Mesothelial cell of epicardium (in vitro differentiated cells): ENCODE measurements at regions not wholly inside any gene's neighbourhood (a gene's known extent, or its start where the extent isn't known, plus 50 kb on each side); places are given as distances from the start of the nearest gene placed in this dataset.

Experiments
- DNase-seq, 2 experiments: peaks; one replicate each; pipeline ENCODE4 v3.0.0; 2021; ENCODE audit warnings: low spot score in 2 of 2; ENCODE audit not compliant: unreplicated experiment in 2 of 2
- H3K27ac Mint-ChIP-seq: 2 replicates; pipeline ENCODE4 v1.8.0; 2021; ENCODE audit warnings: mixed read lengths
- H3K27me3 Mint-ChIP-seq: 2 replicates; pipeline ENCODE4 v1.8.0; 2021; ENCODE audit warnings: low read depth, mixed read lengths
- H3K36me3 Mint-ChIP-seq: 2 replicates; pipeline ENCODE4 v1.8.0; 2021; ENCODE audit warnings: mixed read lengths
- H3K4me1 Mint-ChIP-seq: 2 replicates; pipeline ENCODE4 v1.8.0; 2021; ENCODE audit warnings: mixed read lengths
- H3K4me3 Mint-ChIP-seq: 2 replicates; pipeline ENCODE4 v1.8.0; 2021; ENCODE audit warnings: mild to moderate bottlenecking, moderate library complexity, mixed read lengths
- H3K9me3 Mint-ChIP-seq: 2 replicates; pipeline ENCODE4 v1.8.0; 2021; ENCODE audit warnings: mixed read lengths
- CTCF ChIP-seq: fragments of 200-600 bp; sonication (generic); IDR thresholded peaks from one replicate; pipeline ENCODE4 v1.5.0; 2021; ENCODE audit warnings: antibody characterized with exemption; ENCODE audit not compliant: unreplicated experiment

GRCh38 chr1:29830916-29831315, 594.6 kb downstream of the PTPRU start:
- Mint-ChIP-seq H3K36me3 (no peaks in the 10 kb centered on the region), H3K27ac (no peak overlapping the region), H3K4me3 (no peak overlapping the region), H3K4me1 (no peaks in the 10 kb centered on the region), H3K27me3 (peaks cover 36% of the 10 kb centered on the region), H3K9me3 (no peaks in the 10 kb centered on the region)
- no peak for DNase-seq
- no peak for TF ChIP-seq CTCF

GRCh38 chr1:29830383-29830782, 594.1 kb downstream of the PTPRU start:
- TF ChIP-seq CTCF = no peak
- Mint-ChIP-seq H3K27me3 (peaks cover 35% of the 10 kb centered on the region), H3K4me1 (no peaks in the 10 kb centered on the region), H3K9me3 (no peaks in the 10 kb centered on the region), H3K4me3 (no peak overlapping the region), H3K27ac (no peak overlapping the region), H3K36me3 (no peaks in the 10 kb centered on the region)
- no peak for DNase-seq

GRCh38 chr1:29829448-29830344, 593.4 kb downstream of the PTPRU start:
- H3K27me3 Mint-ChIP-seq = peaks cover 35% of the 10 kb centered on the region
- DNase-seq = no peak
- no peak for TF ChIP-seq CTCF
- no peaks in the 10 kb centered on the region for H3K36me3 Mint-ChIP-seq
- no peak overlapping the region for H3K4me3 Mint-ChIP-seq
- H3K9me3 Mint-ChIP-seq = no peaks in the 10 kb centered on the region
- H3K4me1 Mint-ChIP-seq = no peaks in the 10 kb centered on the region
- no peak overlapping the region for H3K27ac Mint-ChIP-seq

- no peaks in the 10 kb centered on the region for H3K4me1 Mint-ChIP-seq
- no peaks in the 10 kb centered on the region for H3K9me3 Mint-ChIP-seq
- no peak for DNase-seq
- H3K27me3 Mint-ChIP-seq = peaks cover 37% of the 10 kb centered on the region
- H3K36me3 Mint-ChIP-seq = no peaks in the 10 kb centered on the region
- no peak overlapping the region for H3K4me3 Mint-ChIP-seq
- H3K27ac Mint-ChIP-seq = no peak overlapping the region
- no peak for TF ChIP-seq CTCF
Measured at GRCh38 chr1:29828526-29829447, 592.5 kb downstream of the PTPRU start.

- Mint-ChIP-seq H3K4me1 (no peaks in the 10 kb centered on the region), H3K9me3 (no peaks in the 10 kb centered on the region), H3K27ac (no peak overlapping the region), H3K36me3 (no peaks in the 10 kb centered on the region), H3K4me3 (no peak overlapping the region), H3K27me3 (peaks cover 42% of the 10 kb centered on the region)
- no peak for DNase-seq
- TF ChIP-seq CTCF = no peak
Measured at GRCh38 chr1:29827801-29828525, 591.6 kb downstream of the PTPRU start.
